ENCODE measurements at regions not wholly inside any gene's neighbourhood (a gene's known extent, or its start where the extent isn't known, plus 50 kb on each side); places are given as distances from the start of the nearest gene placed in this dataset.
"Not testable (repeated sequence)": the region's sequence is repeated elsewhere in the genome, so short reads cannot be mapped to it uniquely, and the experiment has no call there.

DNA sequence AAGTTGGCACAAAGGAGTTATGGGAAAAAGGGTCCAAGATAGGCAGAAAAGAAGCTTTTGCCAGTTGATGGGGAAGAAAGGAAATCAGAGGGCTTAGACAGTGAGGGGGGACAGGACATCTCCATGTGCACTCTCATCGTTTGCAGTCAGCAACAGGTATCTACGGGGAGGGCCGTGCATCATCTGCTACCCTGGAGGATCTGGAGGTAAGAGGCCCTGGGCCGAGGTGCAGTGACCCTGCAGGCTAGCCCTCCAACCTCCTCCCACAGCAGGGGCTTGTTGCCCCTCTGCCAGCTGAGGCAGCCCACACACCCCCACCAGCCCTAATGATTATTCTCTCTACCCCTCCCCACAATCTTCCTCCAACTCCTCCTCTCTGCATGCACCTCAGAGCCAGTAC, 154.8 kb downstream of the GOLGA6L4 start:
- TF ChIP-seq EZH2phosphoT487 (IDR thresholded peaks at IDR 0.05; ENCODE audit: insufficient read depth, low read depth); EZH2 (IDR thresholded peaks at IDR 0.05; ENCODE audit: insufficient read depth, poor library complexity, severe bottlenecking): not testable (repeated sequence)

All from GM23248 (cell line).